OCI-LY1 (cell line): ENCODE measurements at regions not wholly inside any gene's neighbourhood (a gene's known extent, or its start where the extent isn't known, plus 50 kb on each side); places are given as distances from the start of the nearest gene placed in this dataset.

Experiments
- EZH2 ChIP-seq: fragments of 200-600 bp; sonication (generic), shearing (Covaris generic); IDR thresholded peaks from 2 replicates; pipeline ENCODE4 v1.8.0; 2017; ENCODE audit warnings: borderline replicate concordance, mixed run types, mild to moderate bottlenecking, antibody characterized with exemption, low read length, moderate library complexity, mixed read lengths
- TF ChIP-seq, protein P1 (sequence below): fragments of 200-600 bp; sonication (generic), shearing (Covaris generic); IDR thresholded peaks from 2 replicates; pipeline ENCODE4 v1.5.1; 2017; ENCODE audit warnings: mild to moderate bottlenecking, antibody characterized with exemption, low read length, moderate library complexity, mixed read lengths

- TF ChIP-seq, protein P1, sequence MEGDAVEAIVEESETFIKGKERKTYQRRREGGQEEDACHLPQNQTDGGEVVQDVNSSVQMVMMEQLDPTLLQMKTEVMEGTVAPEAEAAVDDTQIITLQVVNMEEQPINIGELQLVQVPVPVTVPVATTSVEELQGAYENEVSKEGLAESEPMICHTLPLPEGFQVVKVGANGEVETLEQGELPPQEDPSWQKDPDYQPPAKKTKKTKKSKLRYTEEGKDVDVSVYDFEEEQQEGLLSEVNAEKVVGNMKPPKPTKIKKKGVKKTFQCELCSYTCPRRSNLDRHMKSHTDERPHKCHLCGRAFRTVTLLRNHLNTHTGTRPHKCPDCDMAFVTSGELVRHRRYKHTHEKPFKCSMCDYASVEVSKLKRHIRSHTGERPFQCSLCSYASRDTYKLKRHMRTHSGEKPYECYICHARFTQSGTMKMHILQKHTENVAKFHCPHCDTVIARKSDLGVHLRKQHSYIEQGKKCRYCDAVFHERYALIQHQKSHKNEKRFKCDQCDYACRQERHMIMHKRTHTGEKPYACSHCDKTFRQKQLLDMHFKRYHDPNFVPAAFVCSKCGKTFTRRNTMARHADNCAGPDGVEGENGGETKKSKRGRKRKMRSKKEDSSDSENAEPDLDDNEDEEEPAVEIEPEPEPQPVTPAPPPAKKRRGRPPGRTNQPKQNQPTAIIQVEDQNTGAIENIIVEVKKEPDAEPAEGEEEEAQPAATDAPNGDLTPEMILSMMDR: no peak
- no peak for TF ChIP-seq EZH2
These were observed 89.0 kb upstream of the NPTX2 start for GRCh38 chr7:98528079-98528478.
